MM.1S (cell line): ENCODE measurements at regions not wholly inside any gene's neighbourhood (a gene's known extent, or its start where the extent isn't known, plus 50 kb on each side); places are given as distances from the start of the nearest gene placed in this dataset.

Experiments used
- EZH2 ChIP-seq: fragments of 300-600 bp; sonication (generic); optimal IDR thresholded peaks from 2 replicates; pipeline ENCODE3; 2017; ENCODE audit warnings: low read depth, mild to moderate bottlenecking, antibody characterized with exemption, low read length, mixed read lengths
- EZH2phosphoT487 ChIP-seq: fragments of 300-600 bp; sonication (generic); IDR thresholded peaks from 2 replicates; pipeline ENCODE4 v1.6.1; 2018; ENCODE audit warnings: antibody characterized with exemption, low read length
- TF ChIP-seq, protein P1 (sequence below): fragments of 300-600 bp; sonication (generic); IDR thresholded peaks from 2 replicates; pipeline ENCODE4 v1.5.1; 2016; ENCODE audit warnings: antibody characterized with exemption, low read length, mixed read lengths

DNA sequence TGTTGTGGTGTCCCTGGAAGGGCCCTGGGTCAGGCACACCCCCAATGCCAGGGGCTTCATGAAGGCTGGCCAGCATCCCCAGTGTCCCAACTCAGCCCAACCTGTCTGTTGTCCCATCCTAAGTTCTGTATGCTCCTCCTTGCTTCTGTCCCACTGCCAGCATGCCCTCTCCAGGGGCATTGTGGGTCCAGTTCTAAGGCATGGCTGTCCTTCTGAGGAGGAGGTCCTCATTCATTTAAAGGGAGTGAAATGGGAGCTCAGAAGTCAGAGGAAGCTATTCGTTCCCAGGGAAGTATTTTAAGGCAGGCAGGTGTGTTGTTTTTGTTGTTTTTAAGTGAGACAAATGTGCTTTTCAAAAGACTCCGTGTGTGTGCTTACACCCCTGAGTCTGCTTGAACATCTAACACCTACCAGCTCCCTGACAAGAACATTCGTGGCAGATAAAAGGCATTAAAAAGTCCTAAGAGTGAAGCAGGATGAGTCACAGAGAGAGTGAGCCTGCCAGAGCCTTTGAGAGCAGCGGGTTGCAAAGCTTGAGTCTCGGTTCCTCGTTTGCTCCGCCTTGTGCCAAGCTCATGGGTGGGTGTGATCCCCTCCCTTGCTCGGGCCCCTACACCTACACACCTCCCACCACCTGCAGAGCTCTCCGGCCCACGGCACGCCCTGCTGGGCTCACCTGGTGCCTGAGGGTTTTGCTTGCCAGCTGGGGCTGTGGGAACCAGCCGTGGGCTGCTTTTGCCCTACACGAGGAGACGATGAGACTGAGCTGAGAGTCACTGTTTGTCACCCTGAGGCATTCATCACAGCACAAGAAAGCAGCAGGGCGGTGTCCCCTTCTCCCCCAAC is 183.4 kb upstream of the TOPAZ1 start:
- TF ChIP-seq EZH2 (no peak), EZH2phosphoT487 (no peak)
- TF ChIP-seq, protein P1, sequence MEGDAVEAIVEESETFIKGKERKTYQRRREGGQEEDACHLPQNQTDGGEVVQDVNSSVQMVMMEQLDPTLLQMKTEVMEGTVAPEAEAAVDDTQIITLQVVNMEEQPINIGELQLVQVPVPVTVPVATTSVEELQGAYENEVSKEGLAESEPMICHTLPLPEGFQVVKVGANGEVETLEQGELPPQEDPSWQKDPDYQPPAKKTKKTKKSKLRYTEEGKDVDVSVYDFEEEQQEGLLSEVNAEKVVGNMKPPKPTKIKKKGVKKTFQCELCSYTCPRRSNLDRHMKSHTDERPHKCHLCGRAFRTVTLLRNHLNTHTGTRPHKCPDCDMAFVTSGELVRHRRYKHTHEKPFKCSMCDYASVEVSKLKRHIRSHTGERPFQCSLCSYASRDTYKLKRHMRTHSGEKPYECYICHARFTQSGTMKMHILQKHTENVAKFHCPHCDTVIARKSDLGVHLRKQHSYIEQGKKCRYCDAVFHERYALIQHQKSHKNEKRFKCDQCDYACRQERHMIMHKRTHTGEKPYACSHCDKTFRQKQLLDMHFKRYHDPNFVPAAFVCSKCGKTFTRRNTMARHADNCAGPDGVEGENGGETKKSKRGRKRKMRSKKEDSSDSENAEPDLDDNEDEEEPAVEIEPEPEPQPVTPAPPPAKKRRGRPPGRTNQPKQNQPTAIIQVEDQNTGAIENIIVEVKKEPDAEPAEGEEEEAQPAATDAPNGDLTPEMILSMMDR = no peak
